ENCODE measurements at regions not wholly inside any gene's neighbourhood (a gene's known extent, or its start where the extent isn't known, plus 50 kb on each side); places are given as distances from the start of the nearest gene placed in this dataset.

DNA sequence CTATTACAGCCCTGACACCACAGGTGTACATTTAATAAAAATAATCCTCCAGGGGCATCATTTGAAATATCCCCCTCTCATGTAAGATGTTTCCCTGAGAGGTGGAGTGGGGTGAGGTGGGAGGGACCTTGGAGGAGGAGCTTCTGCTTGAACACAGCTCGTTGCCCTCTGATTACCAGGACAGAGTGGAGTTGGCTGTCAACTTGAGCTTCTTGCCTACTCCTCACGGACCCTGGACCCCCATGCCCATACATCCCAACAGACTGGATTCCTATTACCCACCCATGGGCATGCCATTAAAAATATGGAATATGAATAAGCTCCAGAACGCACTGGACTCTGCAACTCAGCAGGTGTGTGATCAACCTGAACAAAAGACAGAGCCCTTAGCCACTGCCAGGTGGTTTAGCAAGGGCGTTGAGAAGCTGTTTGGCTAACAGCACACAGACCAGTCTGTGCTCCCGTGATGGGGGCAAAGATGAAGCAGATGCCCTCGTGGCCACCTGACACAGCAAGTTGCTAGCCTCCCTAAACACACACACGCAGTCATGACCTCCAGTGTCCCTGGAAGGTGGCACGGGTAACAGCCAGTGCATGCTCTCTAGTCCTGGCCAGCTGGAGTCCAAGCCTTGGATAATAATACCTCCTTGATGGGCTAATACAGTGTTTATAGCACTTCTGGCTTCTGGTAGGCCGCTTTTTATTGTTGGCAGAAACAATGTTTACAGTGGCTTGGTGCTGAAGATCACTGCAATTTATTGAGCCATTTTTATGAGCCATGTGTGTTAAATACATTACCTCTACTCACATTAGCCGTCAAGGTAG lies 155.0 kb downstream of the TOMM20 start:
- TF ChIP-seq POLR2A (IDR thresholded peaks at IDR 0.05; ENCODE audit: low read depth, low read length) (no peak), POLR2AphosphoS5 (IDR thresholded peaks at IDR 0.05; ENCODE audit: low read depth, low read length) (no peak), TAF1 (IDR thresholded peaks at IDR 0.05; ENCODE audit: low read depth, low read length) (no peak), SPI1 (IDR thresholded peaks at IDR 0.05; ENCODE audit: low read depth, low read length) (no peak)
